GM12875 (cell line): ENCODE measurements at regions not wholly inside any gene's neighbourhood (a gene's known extent, or its start where the extent isn't known, plus 50 kb on each side); places are given as distances from the start of the nearest gene placed in this dataset.
A peak's percentile ranks its signal among the peaks of the same experiment; 100 is the strongest.

Source experiments
- H3K4me3 ChIP-seq: one replicate; pipeline ENCODE4 v1.5.1; 2011; ENCODE audit warnings: low read depth, low read length, control low read depth
- TF ChIP-seq, protein P1 (sequence below): IDR thresholded peaks from 2 replicates; pipeline ENCODE4 v1.5.1; 2011; ENCODE audit warnings: low read depth, mild to moderate bottlenecking, control low read depth, inconsistent platforms, low read length, moderate library complexity, borderline replicate concordance; ENCODE audit not compliant: insufficient read depth

GRCh38 chr7:114862406-114862805 lies 59.5 kb upstream of the MDFIC start:
- no peak overlapping the region for H3K4me3 ChIP-seq
- TF ChIP-seq, protein P1, sequence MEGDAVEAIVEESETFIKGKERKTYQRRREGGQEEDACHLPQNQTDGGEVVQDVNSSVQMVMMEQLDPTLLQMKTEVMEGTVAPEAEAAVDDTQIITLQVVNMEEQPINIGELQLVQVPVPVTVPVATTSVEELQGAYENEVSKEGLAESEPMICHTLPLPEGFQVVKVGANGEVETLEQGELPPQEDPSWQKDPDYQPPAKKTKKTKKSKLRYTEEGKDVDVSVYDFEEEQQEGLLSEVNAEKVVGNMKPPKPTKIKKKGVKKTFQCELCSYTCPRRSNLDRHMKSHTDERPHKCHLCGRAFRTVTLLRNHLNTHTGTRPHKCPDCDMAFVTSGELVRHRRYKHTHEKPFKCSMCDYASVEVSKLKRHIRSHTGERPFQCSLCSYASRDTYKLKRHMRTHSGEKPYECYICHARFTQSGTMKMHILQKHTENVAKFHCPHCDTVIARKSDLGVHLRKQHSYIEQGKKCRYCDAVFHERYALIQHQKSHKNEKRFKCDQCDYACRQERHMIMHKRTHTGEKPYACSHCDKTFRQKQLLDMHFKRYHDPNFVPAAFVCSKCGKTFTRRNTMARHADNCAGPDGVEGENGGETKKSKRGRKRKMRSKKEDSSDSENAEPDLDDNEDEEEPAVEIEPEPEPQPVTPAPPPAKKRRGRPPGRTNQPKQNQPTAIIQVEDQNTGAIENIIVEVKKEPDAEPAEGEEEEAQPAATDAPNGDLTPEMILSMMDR, result no peak

DNA sequence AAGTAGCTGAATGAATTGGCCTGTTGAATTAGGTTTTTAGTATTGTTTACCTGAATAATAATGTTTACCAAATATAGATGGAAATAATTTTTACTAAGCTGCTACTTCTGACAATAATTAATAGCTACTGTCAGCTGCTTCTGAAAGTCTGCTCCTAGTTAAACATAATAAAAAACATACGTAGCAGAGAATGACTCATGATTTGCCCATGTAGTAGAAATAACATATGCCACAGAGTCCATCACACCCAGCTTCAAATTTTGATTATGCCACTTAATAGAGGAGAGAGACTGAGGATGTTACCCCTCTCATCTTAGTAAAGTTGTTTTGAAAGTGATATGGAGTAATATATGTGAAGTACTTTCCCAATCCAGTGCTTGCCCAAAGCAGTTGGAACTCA lies 57.6 kb upstream of the MDFIC start:
- TF ChIP-seq, protein P1, result no peak

DNA sequence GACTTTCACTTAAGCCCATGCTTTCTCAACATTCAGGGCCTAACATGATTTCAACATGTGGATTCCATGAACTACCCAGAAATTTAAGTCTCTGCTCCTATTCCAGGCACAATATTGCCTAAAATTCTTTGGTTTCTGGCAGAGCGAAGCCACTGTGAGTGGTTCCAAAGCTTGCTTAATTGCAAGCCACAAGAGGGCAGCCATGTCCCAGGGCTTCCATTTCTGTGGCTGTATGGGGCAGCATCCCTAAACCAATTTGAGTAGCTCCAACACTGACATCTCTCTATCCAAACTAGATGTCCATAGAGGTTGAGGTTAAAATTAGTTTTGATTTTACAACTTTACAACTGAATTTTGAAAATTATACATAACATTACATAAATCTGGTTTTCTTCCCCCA lies 56.3 kb upstream of the MDFIC start:
- H3K4me3 ChIP-seq, result no peak overlapping the region

More for the DNA sequence above, 57.6 kb upstream of the MDFIC start:
- H3K4me3 ChIP-seq, result no peak overlapping the region

More for the DNA sequence above, 56.3 kb upstream of the MDFIC start:
- TF ChIP-seq, protein P1, result peak; percentile 74
